Neural cell (in vitro differentiated cells): ENCODE measurements at regions not wholly inside any gene's neighbourhood (a gene's known extent, or its start where the extent isn't known, plus 50 kb on each side); places are given as distances from the start of the nearest gene placed in this dataset.

Source experiments
- CTCF ChIP-seq: fragments of 450-650 bp; IDR thresholded peaks from 2 replicates; pipeline ENCODE4 v1.5.1; 2014; ENCODE audit warnings: antibody characterized with exemption, mild to moderate bottlenecking, moderate library complexity; ENCODE audit not compliant: poor library complexity, severe bottlenecking
- EP300 ChIP-seq: fragments of 450-650 bp; conservative IDR thresholded peaks from 2 replicates; pipeline ENCODE4 v1.6.1; 2014; ENCODE audit warnings: antibody characterized with exemption, mild to moderate bottlenecking, moderate library complexity; ENCODE audit not compliant: poor library complexity, severe bottlenecking
- EZH2 ChIP-seq: fragments of 200-600, 300-800 bp; shearing (Covaris generic), sonication (generic); IDR thresholded peaks from 2 replicates; pipeline ENCODE4 v1.6.1; 2014; ENCODE audit warnings: antibody characterized with exemption, low read length, borderline replicate concordance, mild to moderate bottlenecking; ENCODE audit not compliant: insufficient read depth, poor library complexity, severe bottlenecking
- POLR2AphosphoS5 ChIP-seq: IDR thresholded peaks from 2 replicates; pipeline ENCODE4 v1.6.1; 2012
- RAD21 ChIP-seq: fragments of 450-650 bp; conservative IDR thresholded peaks from 2 replicates; pipeline ENCODE4 v1.6.1; 2014; ENCODE audit warnings: antibody characterized with exemption, mild to moderate bottlenecking, moderate library complexity
- TAF1 ChIP-seq: IDR thresholded peaks from 2 replicates; pipeline ENCODE4 v1.6.1; 2012; ENCODE audit warnings: low read depth

- TF ChIP-seq CTCF = no peak
- TF ChIP-seq EP300 = no peak
- TF ChIP-seq EZH2 = no peak
- no peak for TF ChIP-seq TAF1
- no peak for TF ChIP-seq RAD21
- TF ChIP-seq POLR2AphosphoS5 = no peak
Measured at GRCh38 chr6:145080651-145081050, 654.7 kb downstream of the EPM2A start.
